GM19395 (cell line): ENCODE measurements at regions not wholly inside any gene's neighbourhood (a gene's known extent, or its start where the extent isn't known, plus 50 kb on each side); places are given as distances from the start of the nearest gene placed in this dataset.

Source experiments
- ATAC-seq: cut with Tn5 transposase; IDR thresholded peaks from one replicate; pipeline ENCODE4 v1.9.1; 2021; ENCODE audit warnings: mild to moderate bottlenecking, moderate library complexity; ENCODE audit not compliant: unreplicated experiment

- no peak for ATAC-seq
Measured at GRCh38 chr14:98288825-98289224, 983.2 kb downstream of the BCL11B start.

- no peak for ATAC-seq
Measured at GRCh38 chr14:98290596-98290995, 981.4 kb downstream of the BCL11B start.

DNA sequence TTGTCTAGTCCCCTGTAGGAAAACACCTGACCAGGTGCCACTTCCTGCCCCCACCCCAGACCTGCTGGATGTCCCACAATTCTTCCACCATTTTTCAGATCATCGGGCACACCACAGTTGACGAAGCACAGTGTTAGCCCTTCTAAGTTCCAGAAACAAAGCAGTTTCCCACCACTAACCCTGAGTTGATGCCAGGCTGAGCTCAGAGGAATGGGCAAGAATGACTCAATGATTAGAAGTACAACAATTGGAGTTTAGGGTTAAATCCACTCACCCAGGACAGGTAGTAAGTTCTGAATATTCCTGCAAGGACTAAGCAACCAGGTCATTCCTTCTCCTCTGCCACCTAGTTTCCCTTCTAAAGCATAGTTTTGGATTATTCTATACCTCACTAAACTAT, 979.8 kb downstream of the BCL11B start:
- ATAC-seq, result no peak

- ATAC-seq, result no peak
Measured at GRCh38 chr14:98293576-98293975, 978.4 kb downstream of the BCL11B start.

GRCh38 chr14:98296895-98297294, 975.1 kb downstream of the BCL11B start:
- ATAC-seq, result no peak

DNA sequence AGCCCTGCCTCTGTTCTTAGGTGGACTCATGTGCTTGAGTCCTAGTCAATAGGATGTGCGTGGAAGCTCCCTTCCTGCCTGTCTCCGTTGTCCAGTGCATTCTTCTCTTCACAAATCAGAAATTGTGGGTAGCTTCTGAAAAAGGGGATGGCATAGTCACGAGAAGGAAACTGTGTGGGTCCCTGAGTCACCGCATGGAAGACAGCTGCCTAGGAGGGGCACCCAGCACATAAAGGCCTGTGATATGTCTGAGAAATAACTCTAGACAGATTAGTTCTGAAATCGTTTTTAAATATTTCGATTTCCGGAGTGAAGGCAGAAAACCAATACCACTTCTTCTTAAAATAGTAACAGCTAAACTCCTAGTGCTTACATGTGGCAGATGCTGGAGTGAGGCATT, 974.4 kb downstream of the BCL11B start:
- ATAC-seq, result no peak

DNA sequence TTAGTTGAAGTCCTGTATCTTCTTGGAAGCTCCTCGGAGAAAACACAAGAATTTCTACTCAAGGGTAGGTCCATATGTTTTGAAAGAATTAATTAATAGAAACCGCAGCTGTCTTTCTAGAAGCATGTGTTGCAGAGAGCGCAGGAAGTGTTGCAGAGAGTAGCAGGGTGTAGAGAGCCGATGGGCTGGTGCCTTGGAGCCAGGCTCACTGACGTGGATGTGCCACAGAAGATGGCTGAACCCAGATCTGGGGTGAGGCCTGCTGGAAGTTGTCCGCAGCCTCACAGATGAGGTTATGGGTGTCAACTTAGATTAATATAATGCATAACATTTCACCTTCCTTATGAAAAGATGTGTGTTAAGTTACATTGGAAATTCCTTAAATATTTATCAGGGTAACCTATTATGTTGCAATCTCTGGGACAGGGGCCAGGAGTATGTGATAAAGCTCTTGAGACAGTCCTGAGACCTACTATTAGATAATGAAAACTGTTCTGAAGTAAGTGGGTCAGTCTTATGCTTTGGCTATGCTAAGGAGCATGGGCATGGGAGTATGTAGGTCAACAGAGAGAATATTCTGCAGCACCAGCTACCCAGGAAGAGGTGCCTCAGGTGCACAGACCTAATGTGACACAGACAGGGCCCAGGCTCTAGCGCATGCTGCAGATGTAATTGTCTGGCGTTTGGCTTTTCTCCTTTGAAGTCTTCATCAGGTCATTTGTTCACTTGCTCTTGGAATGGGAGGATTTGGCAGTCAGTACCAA, 973.3 kb downstream of the BCL11B start:
- no peak for ATAC-seq

- no peak for ATAC-seq
Measured at GRCh38 chr14:98301681-98302080, 970.3 kb downstream of the BCL11B start.

DNA sequence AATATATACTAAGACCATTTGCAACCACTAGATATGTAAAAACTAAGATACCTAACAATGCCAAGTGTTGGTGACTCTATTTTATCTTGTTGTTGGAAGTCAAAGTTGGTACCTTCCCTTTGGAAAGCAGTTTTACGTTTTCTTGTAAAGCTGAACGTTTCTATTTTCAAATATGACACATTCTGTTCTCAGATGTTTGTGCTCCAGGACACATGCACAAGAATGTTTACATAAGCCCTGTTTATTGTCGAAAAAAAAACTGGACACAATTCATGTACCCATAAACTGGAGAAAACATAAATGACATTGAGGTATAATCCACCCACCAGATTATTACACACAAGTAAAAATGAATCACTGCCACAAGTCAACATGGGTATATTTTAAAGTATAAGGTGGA, 967.4 kb downstream of the BCL11B start:
- no peak for ATAC-seq

GRCh38 chr14:98309591-98309990, 962.4 kb downstream of the BCL11B start:
- no peak for ATAC-seq

DNA sequence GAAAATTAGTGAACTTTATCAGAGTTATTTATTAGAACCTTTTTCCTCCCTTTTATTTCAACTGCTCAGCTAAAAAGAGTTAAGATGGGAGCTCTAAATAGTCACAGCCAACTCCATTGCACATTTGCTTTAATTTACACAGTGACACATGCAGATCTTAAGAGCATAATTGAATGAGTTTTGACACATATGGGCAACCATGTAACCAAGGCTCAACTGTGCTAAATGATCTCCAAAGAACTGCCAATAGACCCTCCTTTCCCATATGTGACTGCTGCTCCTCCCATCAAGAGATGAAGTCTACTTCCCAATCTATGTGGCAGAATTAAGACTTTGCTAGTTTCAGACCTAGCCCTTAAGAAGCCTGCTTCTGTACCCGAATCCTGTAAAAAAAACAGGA, 960.0 kb downstream of the BCL11B start:
- ATAC-seq, result no peak

DNA sequence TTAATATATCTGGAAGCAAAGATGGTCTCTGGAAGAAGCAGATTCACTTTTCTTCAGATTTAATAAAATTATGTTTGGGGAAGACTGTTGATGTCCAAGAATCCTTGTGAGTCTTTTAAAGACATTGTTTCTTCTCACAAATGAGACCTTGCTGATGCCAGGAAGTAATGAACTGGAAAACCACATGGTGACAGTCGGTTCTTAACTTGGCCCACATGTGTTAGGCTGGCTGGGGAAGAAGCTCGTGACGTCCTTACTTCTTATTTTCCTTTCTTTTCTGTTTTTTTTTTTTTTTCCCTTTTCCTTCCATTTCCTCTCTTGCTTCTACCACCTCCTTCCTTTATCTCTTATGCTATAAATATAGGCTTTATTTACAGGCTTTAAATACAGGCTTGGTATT, 950.2 kb downstream of the BCL11B start:
- no peak for ATAC-seq

DNA sequence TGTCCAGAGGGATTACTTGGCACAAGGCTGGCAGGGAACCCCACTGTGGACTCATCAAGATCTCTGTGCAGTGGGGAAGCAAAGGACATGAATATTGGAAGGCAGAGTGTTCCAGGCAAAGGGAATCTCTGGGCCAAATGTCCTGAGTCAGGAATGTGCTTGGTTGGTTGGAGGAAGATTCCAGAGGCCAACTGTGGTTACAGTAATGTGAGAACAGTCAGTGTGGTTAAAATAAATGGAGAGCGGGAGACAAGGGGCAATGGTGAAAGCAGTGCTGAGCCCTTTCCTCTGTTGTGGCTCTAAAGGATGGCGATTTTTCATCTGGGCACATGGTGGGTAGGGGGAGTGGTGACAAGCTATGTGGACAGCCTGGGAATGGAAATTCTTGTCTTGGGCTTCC, 948.2 kb downstream of the BCL11B start:
- ATAC-seq, result no peak

GRCh38 chr14:98325761-98326160, 946.2 kb downstream of the BCL11B start:
- ATAC-seq, result no peak

GRCh38 chr14:98328496-98328895, 943.5 kb downstream of the BCL11B start:
- no peak for ATAC-seq

DNA sequence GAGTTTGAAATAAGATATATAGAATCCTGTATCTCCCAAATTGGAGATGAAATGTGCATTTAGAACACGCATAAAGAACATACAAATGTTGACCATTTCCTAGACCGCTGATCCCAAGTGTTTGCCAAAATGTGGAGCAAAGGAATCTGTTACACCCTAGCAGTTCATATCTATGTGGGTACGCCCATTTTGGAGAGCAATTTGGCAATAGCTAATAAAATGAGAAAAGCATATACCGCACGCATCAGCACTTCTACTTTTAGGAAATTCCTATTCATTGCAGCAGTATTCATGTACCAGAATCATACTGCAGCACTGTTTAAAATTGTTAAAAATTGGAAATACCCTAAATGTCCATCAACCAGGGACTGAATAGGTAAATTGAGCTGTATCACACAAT, 937.8 kb downstream of the BCL11B start:
- ATAC-seq, result no peak

GRCh38 chr14:98341211-98341610, 930.8 kb downstream of the BCL11B start:
- no peak for ATAC-seq

DNA sequence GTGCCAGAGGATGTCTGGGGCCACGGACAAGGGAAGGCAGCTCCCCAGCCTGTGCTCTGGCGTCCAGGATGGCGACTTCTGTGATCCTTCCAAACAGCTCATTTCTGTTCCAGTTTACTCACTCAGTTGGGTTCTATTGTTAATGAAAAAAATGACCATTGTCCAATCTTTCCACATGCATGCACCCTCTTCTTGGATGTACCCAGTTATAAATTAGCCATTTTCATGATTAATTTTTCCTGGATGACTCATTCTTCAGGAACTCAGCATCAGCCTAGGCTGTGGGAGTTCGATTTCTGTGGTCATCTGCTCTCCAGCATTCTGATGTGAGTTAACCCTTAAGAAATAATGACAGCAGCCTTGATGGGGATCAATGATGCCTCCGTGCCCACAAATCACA, 926.8 kb downstream of the BCL11B start:
- no peak for ATAC-seq

DNA sequence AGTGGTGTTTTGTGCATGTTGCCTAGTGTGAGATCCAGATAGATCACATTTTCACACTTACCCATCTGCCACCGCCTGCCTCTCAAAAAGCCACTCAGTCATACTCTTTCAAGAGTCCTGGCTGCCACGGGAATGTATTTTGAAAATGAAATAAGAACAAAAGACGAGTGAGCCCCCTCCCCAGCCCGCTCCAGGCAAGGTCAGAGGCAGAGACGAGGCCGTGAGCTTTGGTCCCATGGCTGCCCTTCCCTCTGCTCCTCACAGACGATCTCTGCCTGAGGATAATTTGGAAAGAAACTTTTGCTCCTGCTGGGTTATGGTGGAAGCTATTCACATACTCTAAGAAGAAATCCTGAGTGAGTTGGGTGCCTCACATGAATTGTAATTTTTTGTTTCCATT, 924.3 kb downstream of the BCL11B start:
- ATAC-seq, result no peak

DNA sequence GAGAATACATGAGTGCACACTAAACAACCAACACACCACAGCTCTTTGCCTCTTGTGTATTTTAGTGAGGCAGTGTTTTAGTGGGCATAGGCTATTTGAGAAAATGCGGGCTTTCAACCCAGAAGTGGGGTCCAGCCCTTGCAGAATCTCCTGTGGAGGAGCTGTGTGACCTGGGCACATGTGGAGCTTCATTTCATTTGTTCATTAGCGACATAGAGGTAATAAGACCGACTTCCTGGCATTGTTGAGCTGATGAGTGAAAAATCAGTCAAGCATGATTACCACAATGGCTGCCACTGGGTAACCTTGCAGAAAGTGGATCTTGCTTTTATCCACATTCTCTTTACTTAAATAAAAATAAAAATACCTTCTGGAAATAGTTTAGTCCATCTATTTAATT, 923.5 kb downstream of the BCL11B start:
- ATAC-seq, result no peak

GRCh38 chr14:98350213-98350612, 921.8 kb downstream of the BCL11B start:
- ATAC-seq, result no peak

DNA sequence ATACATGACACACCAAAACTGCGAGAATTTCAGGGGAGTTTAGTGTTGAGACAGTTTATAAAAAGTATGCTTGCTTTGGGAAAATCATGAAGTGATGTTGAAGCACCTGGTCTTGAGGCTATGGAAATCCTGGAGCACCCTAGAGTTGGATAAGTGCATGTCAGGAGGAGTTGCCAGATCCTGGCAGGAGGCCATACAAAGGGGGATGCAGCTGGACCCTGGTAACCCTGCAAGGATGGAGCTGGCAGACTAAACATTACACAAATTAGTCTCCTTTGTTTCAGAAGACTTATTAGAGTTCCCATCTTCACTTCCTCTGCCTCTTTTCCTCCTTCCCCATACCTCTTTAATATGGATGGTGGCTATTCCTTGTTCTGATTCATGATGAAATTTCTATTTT, 907.0 kb downstream of the BCL11B start:
- ATAC-seq, result no peak

- no peak for ATAC-seq
Measured at GRCh38 chr14:98366429-98366828, 905.6 kb downstream of the BCL11B start.
